GM23338 (cell line): ENCODE measurements at regions not wholly inside any gene's neighbourhood (a gene's known extent, or its start where the extent isn't known, plus 50 kb on each side); places are given as distances from the start of the nearest gene placed in this dataset.

ENCODE experiments used
- ATAC-seq: fragments of 200-7000 bp; cut with Tn5 transposase; 3 replicates; pipeline ENCODE4 v1.9.1; 2020
- DNase-seq: peaks from one replicate; pipeline ENCODE4 v3.0.0-alpha.2; 2015; ENCODE audit warnings: low spot score
- H2AFZ ChIP-seq: fragments of 200-600 bp; sonication (generic); 2 replicates; pipeline ENCODE4 v1.8.0; 2016; ENCODE audit warnings: antibody characterized with exemption, mild to moderate bottlenecking, moderate library complexity
- H3F3A ChIP-seq: fragments of 200-600 bp; sonication (generic); replicated peaks from 2 replicates; pipeline ENCODE4 v1.8.0; 2017; ENCODE audit warnings: antibody characterized with exemption, mixed run types, low read depth
- H3K27ac ChIP-seq: fragments of 200-600 bp; sonication (generic); 2 replicates; pipeline ENCODE4 v1.6.1; 2016; ENCODE audit warnings: low read depth
- H3K27me3 ChIP-seq: fragments of 200-600 bp; sonication (generic); 2 replicates; pipeline ENCODE4 v1.8.0; 2016; ENCODE audit warnings: mild to moderate bottlenecking, mixed run types, moderate library complexity; ENCODE audit not compliant: insufficient read depth
- H3K36me3 ChIP-seq: fragments of 200-600 bp; sonication (generic); 2 replicates; pipeline ENCODE4 v1.8.0; 2016; ENCODE audit warnings: mild to moderate bottlenecking; ENCODE audit not compliant: insufficient read depth
- H3K4me1 ChIP-seq: fragments of 200-600 bp; sonication (generic); 2 replicates; pipeline ENCODE4 v1.8.0; 2016; ENCODE audit warnings: mild to moderate bottlenecking, moderate library complexity; ENCODE audit not compliant: insufficient read depth
- H3K4me2 ChIP-seq: fragments of 200-600 bp; sonication (generic); 2 replicates; pipeline ENCODE4 v1.7.1; 2017; ENCODE audit warnings: mixed run types
- H3K4me3 ChIP-seq: fragments of 200-600 bp; sonication (generic); 2 replicates; pipeline ENCODE4 v1.6.1; 2016; ENCODE audit warnings: mixed run types
- H3K79me2 ChIP-seq: fragments of 200-600 bp; sonication (generic); replicated peaks from 2 replicates; pipeline ENCODE4 v1.8.0; 2017; ENCODE audit warnings: mild to moderate bottlenecking; ENCODE audit not compliant: insufficient read depth
- H3K9me2 ChIP-seq: fragments of 200-600 bp; sonication (generic); 2 replicates; pipeline ENCODE4 v1.8.0; 2017; ENCODE audit not compliant: insufficient read depth
- H4K20me1 ChIP-seq: fragments of 200-600 bp; sonication (generic); replicated peaks from 2 replicates; pipeline ENCODE4 v1.8.0; 2017; ENCODE audit warnings: mild to moderate bottlenecking; ENCODE audit not compliant: insufficient read depth
- H3K27ac Mint-ChIP-seq: 2 replicates; pipeline ENCODE4 v1.8.0; 2020; ENCODE audit warnings: inconsistent platforms, mild to moderate bottlenecking, moderate library complexity, mixed read lengths
- H3K27me3 Mint-ChIP-seq: 3 replicates; pipeline ENCODE4 v1.8.0; 2022; ENCODE audit warnings: low read depth, mild to moderate bottlenecking, moderate library complexity, mixed read lengths, inconsistent platforms; ENCODE audit not compliant: insufficient read depth, poor library complexity
- H3K36me3 Mint-ChIP-seq: 3 replicates; pipeline ENCODE4 v1.8.0; 2021; ENCODE audit warnings: low read depth, mild to moderate bottlenecking, inconsistent platforms, moderate library complexity, mixed read lengths
- H3K4me1 Mint-ChIP-seq: 3 replicates; pipeline ENCODE4 v1.8.0; 2020; ENCODE audit warnings: mild to moderate bottlenecking, inconsistent platforms, mixed read lengths
- H3K4me3 Mint-ChIP-seq: 3 replicates; pipeline ENCODE4 v1.8.0; 2021; ENCODE audit warnings: moderate library complexity, mild to moderate bottlenecking, inconsistent platforms, mixed read lengths
- H3K9me3 Mint-ChIP-seq: 3 replicates; pipeline ENCODE4 v1.8.0; 2020; ENCODE audit warnings: moderate library complexity, mild to moderate bottlenecking, inconsistent platforms, mixed read lengths
- CREB1 ChIP-seq: fragments of 250-450 bp; sonication (Bioruptor Pico); IDR thresholded peaks from 2 replicates; pipeline ENCODE4 v1.5.0; 2020; ENCODE audit warnings: low read depth, mild to moderate bottlenecking, moderate library complexity
- ETS1 ChIP-seq: IDR thresholded peaks from 2 replicates; pipeline ENCODE4 v1.6.1; 2016; ENCODE audit warnings: antibody characterized with exemption
- EZH2 ChIP-seq: fragments of 200-600 bp; sonication (generic); IDR thresholded peaks from one replicate; pipeline ENCODE4 v1.8.0; 2017; ENCODE audit warnings: antibody characterized with exemption, mild to moderate bottlenecking, low read depth; ENCODE audit not compliant: unreplicated experiment
- EZH2phosphoT487 ChIP-seq: fragments of 200-600 bp; sonication (generic); IDR thresholded peaks from one replicate; pipeline ENCODE4 v1.8.1; 2018; ENCODE audit warnings: antibody characterized with exemption; ENCODE audit not compliant: unreplicated experiment
- JUNB ChIP-seq: IDR thresholded peaks from one replicate; pipeline ENCODE4 v1.6.1; 2016; ENCODE audit warnings: antibody characterized with exemption; ENCODE audit not compliant: unreplicated experiment
- NANOG ChIP-seq: IDR thresholded peaks from 2 replicates; pipeline ENCODE4 v1.6.1; 2016; ENCODE audit warnings: antibody characterized with exemption, borderline replicate concordance
- POLR2AphosphoS5 ChIP-seq: IDR thresholded peaks from 2 replicates; pipeline ENCODE4 v1.6.1; 2016; ENCODE audit warnings: antibody characterized with exemption, low read depth
- REST ChIP-seq: IDR thresholded peaks from one replicate; pipeline ENCODE4 v1.6.1; 2018; ENCODE audit warnings: antibody characterized with exemption; ENCODE audit not compliant: unreplicated experiment
- STAT1 ChIP-seq: IDR thresholded peaks from one replicate; pipeline ENCODE4 v1.6.1; 2016; ENCODE audit warnings: antibody characterized with exemption; ENCODE audit not compliant: unreplicated experiment
- ZNF114 ChIP-seq: fragments of 250-450 bp; sonication (Bioruptor Pico); IDR thresholded peaks from 2 replicates; pipeline ENCODE4 v1.5.0; 2020; ENCODE audit warnings: mild to moderate bottlenecking, moderate library complexity
- ZNF331 ChIP-seq: fragments of 250-450 bp; sonication (Bioruptor Pico); IDR thresholded peaks from 2 replicates; pipeline ENCODE4 v1.5.0; 2020; ENCODE audit warnings: low read depth, mild to moderate bottlenecking, moderate library complexity
- ZNF462 ChIP-seq: fragments of 250-450 bp; sonication (Bioruptor Pico); IDR thresholded peaks from 2 replicates; pipeline ENCODE4 v1.5.0; 2020; ENCODE audit warnings: mild to moderate bottlenecking, moderate library complexity
- TF ChIP-seq, protein P1 (sequence below), 2 experiments: fragments of 200-600 bp in 1 of 2; sonication (generic) in 1 of 2; conservative IDR thresholded peaks; 2 replicates each; pipeline versions ENCODE4 v1.5.1 to v1.6.1; 2016 to 2017; ENCODE audit warnings: antibody characterized with exemption in 2 of 2, low read depth in 2 of 2, mild to moderate bottlenecking in 2 of 2, moderate library complexity in 1 of 2

- Mint-ChIP-seq H3K27ac (peak overlapping the region; percentile 51; the same call in 1 of the 2 replicates), H3K36me3 (no peaks in the 10 kb centered on the region), H3K27me3 (no peaks in the 10 kb centered on the region), H3K9me3 (no peaks in the 10 kb centered on the region), H3K4me1 (peaks cover 2% of the 10 kb centered on the region; the same call in 1 of the 3 replicates), H3K4me3 (no peak overlapping the region)
- Histone ChIP-seq H4K20me1 (no peaks in the 10 kb centered on the region), H3K36me3 (no peaks in the 10 kb centered on the region), H3F3A (no peaks in the 10 kb centered on the region), H3K9me2 (no peaks in the 10 kb centered on the region), H3K27ac (no peak overlapping the region), H2AFZ (no peak overlapping the region), H3K27me3 (no peaks in the 10 kb centered on the region), H3K4me2 (no peak overlapping the region), H3K4me3 (no peak overlapping the region), H3K79me2 (no peaks in the 10 kb centered on the region), H3K4me1 (no peaks in the 10 kb centered on the region; the same call in 1 of the 2 replicates)
- ATAC-seq (no peak), DNase-seq (no peak)
- TF ChIP-seq ETS1 (no peak), CREB1 (CRISPR knock-in tag) (no peak), EZH2phosphoT487 (no peak), POLR2AphosphoS5 (no peak), ZNF114 (CRISPR knock-in tag) (no peak), REST (no peak), JUNB (no peak), EZH2 (no peak), ZNF462 (CRISPR knock-in tag) (no peak), STAT1 (no peak), ZNF331 (CRISPR knock-in tag) (no peak), NANOG (no peak)
- TF ChIP-seq, protein P1, sequence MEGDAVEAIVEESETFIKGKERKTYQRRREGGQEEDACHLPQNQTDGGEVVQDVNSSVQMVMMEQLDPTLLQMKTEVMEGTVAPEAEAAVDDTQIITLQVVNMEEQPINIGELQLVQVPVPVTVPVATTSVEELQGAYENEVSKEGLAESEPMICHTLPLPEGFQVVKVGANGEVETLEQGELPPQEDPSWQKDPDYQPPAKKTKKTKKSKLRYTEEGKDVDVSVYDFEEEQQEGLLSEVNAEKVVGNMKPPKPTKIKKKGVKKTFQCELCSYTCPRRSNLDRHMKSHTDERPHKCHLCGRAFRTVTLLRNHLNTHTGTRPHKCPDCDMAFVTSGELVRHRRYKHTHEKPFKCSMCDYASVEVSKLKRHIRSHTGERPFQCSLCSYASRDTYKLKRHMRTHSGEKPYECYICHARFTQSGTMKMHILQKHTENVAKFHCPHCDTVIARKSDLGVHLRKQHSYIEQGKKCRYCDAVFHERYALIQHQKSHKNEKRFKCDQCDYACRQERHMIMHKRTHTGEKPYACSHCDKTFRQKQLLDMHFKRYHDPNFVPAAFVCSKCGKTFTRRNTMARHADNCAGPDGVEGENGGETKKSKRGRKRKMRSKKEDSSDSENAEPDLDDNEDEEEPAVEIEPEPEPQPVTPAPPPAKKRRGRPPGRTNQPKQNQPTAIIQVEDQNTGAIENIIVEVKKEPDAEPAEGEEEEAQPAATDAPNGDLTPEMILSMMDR (conservative IDR thresholded peaks at IDR 0.05; ENCODE audit: low read depth in 2 of 2): no peak
These were observed 431.0 kb upstream of the GJE1 start for GRCh38 chr6:141701732-141702131.
